Small intestine (tissue), 7 donors: ENCODE measurements at regions not wholly inside any gene's neighbourhood (a gene's known extent, or its start where the extent isn't known, plus 50 kb on each side); places are given as distances from the start of the nearest gene placed in this dataset.
A peak's percentile ranks its signal among the peaks of the same experiment; 100 is the strongest.

ENCODE experiments used
- DNase-seq, 2 donors: peaks; one replicate each; pipeline versions ENCODE4 v3.0.0 to v3.0.0-alpha.2; 2013
- FAIRE-seq: peaks from 2 replicates; lab custom pipeline; 2012; peaks lifted over from hg19 to GRCh38; lab: Jason Lieb, UNC
- H3K27ac ChIP-seq, 3 donors: one replicate each; pipeline ENCODE4 v1.5.1; 2013; ENCODE audit warnings: low read length in 2 of 3, mild to moderate bottlenecking in 2 of 3, control low read depth in 1 of 3, inconsistent platforms in 1 of 3, low read depth in 1 of 3, moderate library complexity in 1 of 3
- H3K27me3 ChIP-seq, 3 donors: one replicate each; pipeline ENCODE4 v1.6.1; 2013; ENCODE audit warnings: low read length in 3 of 3, inconsistent platforms in 1 of 3; ENCODE audit not compliant: control insufficient read depth in 3 of 3, insufficient read depth in 3 of 3
- H3K36me3 ChIP-seq, 3 donors: one replicate each; pipeline ENCODE4 v1.6.1; 2013; ENCODE audit warnings: low read length in 3 of 3, inconsistent platforms in 1 of 3, low read depth in 1 of 3, mild to moderate bottlenecking in 1 of 3, moderate library complexity in 1 of 3; ENCODE audit not compliant: control insufficient read depth in 3 of 3, insufficient read depth in 2 of 3
- H3K4me1 ChIP-seq, 3 donors: one replicate each; pipeline ENCODE4 v1.6.1; 2013; ENCODE audit warnings: low read length in 2 of 3, inconsistent platforms in 1 of 3, low read depth in 1 of 3, mild to moderate bottlenecking in 1 of 3, moderate library complexity in 1 of 3; ENCODE audit not compliant: control insufficient read depth in 3 of 3, insufficient read depth in 2 of 3
- H3K4me3 ChIP-seq, 3 donors: one replicate each; pipeline ENCODE4 v1.5.1; 2013; ENCODE audit warnings: low read length in 3 of 3, control low read depth in 1 of 3, inconsistent platforms in 1 of 3, low read depth in 1 of 3, mild to moderate bottlenecking in 1 of 3, moderate library complexity in 1 of 3
- H3K9me3 ChIP-seq, 2 donors: one replicate each; pipeline ENCODE4 v1.6.1; 2013; ENCODE audit warnings: low read depth in 1 of 2, low read length in 1 of 2; ENCODE audit not compliant: control insufficient read depth in 2 of 2, insufficient read depth in 1 of 2
- WGBS, 3 donors: extraction: QIAGEN DNeasy Blood & Tissue Kit; methylation state at CpG; one replicate each; pipeline ENCODE4 v1.1.7; 2013; 5-methylcytosine and 5-hydroxymethylcytosine counted together
- donor health status: healthy with polysubstance abuse.
- donor health status: control.
- donor health status: control.
- donor health status: Bipolar disorder and iron deficiency.
- donor health status: healthy.

- DNase-seq (no peak), FAIRE-seq (no peak)
- peaks cover 0 to 7% of the 10 kb centered on the region in 2 donors for H3K9me3 ChIP-seq
- H3K27me3 ChIP-seq, result no peaks in the 10 kb centered on the region
- 72 to 92% (median 77%) methylated on average over 2 of the region's 2 CpGs for WGBS, 3 donors
- H3K4me1 ChIP-seq, result no peaks in the 10 kb centered on the region
- H3K36me3 ChIP-seq, result no peaks in the 10 kb centered on the region
- no peak overlapping the region for H3K27ac ChIP-seq
- H3K4me3 ChIP-seq, result no peak overlapping the region
These were observed 791.2 kb upstream of the ZNF608 start for GRCh38 chr5:125537661-125538060.

- no peaks in the 10 kb centered on the region for H3K4me1 ChIP-seq
- no peaks in the 10 kb centered on the region for H3K27me3 ChIP-seq
- H3K9me3 ChIP-seq, result peaks cover 0 to 7% of the 10 kb centered on the region in 2 donors
- WGBS, 3 donors, result 61 to 81% (median 80%) methylated on average over 2 of the region's 2 CpGs
- no peaks in the 10 kb centered on the region for H3K36me3 ChIP-seq
- DNase-seq (no peak), FAIRE-seq (peak; percentile 64)
- H3K27ac ChIP-seq, result no peak overlapping the region
- no peak overlapping the region for H3K4me3 ChIP-seq
These were observed 792.0 kb upstream of the ZNF608 start for GRCh38 chr5:125538469-125538868.

- FAIRE-seq (no peak), DNase-seq (no peak)
- no peaks in the 10 kb centered on the region for H3K27me3 ChIP-seq
- peaks cover 0 to 7% of the 10 kb centered on the region in 2 donors for H3K9me3 ChIP-seq
- no peak overlapping the region for H3K27ac ChIP-seq
- H3K4me1 ChIP-seq, result no peaks in the 10 kb centered on the region
- no peaks in the 10 kb centered on the region for H3K36me3 ChIP-seq
- WGBS, 3 donors, result 86 to 96% (median 95%) methylated on average over 2 of the region's 2 CpGs
- H3K4me3 ChIP-seq, result no peak overlapping the region
These were observed 794.6 kb upstream of the ZNF608 start for GRCh38 chr5:125541085-125541484.

GRCh38 chr5:125549322-125549911 is 803.0 kb upstream of the ZNF608 start:
- no peak for DNase-seq

GRCh38 chr5:125550274-125550673 is 803.8 kb upstream of the ZNF608 start:
- no peaks in the 10 kb centered on the region for H3K36me3 ChIP-seq
- FAIRE-seq (no peak), DNase-seq (no peak)
- no peak overlapping the region for H3K4me3 ChIP-seq
- H3K4me1 ChIP-seq, result peaks cover 0 to 4% (median 0%) of the 10 kb centered on the region in 3 donors
- no peaks in the 10 kb centered on the region for H3K9me3 ChIP-seq
- no peaks in the 10 kb centered on the region for H3K27me3 ChIP-seq
- 9 to 36% (median 12%) methylated on average over 2 of the region's 2 CpGs for WGBS, 3 donors
- H3K27ac ChIP-seq, result no peak overlapping the region

More at GRCh38 chr5:125549322-125549911, 803.0 kb upstream of the ZNF608 start:
- Histone ChIP-seq H3K27ac (no peak overlapping the region), H3K27me3 (no peaks in the 10 kb centered on the region), H3K4me1 (peaks cover 0 to 4% (median 0%) of the 10 kb centered on the region in 3 donors), H3K36me3 (no peaks in the 10 kb centered on the region), H3K9me3 (no peaks in the 10 kb centered on the region), H3K4me3 (no peak overlapping the region)
- FAIRE-seq, result no peak
- 30 to 34% (median 32%) methylated on average over 2 of the region's 2 CpGs for WGBS, 3 donors

GRCh38 chr5:125551246-125551645 is 804.8 kb upstream of the ZNF608 start:
- DNase-seq, result no peak
- Histone ChIP-seq H3K36me3 (no peaks in the 10 kb centered on the region), H3K27me3 (no peaks in the 10 kb centered on the region), H3K4me3 (no peak overlapping the region), H3K4me1 (peaks cover 0 to 4% (median 0%) of the 10 kb centered on the region in 3 donors), H3K27ac (no peak overlapping the region), H3K9me3 (no peaks in the 10 kb centered on the region)
- no peak for FAIRE-seq

- no peaks in the 10 kb centered on the region for H3K36me3 ChIP-seq
- WGBS, 3 donors, result 72 to 85% (median 78%) methylated on average over 4 of the region's 4 CpGs
- FAIRE-seq, result no peak
- peaks cover 0 to 4% (median 0%) of the 10 kb centered on the region in 3 donors for H3K4me1 ChIP-seq
- H3K27me3 ChIP-seq, result no peaks in the 10 kb centered on the region
- H3K9me3 ChIP-seq, result no peaks in the 10 kb centered on the region
- H3K4me3 ChIP-seq, result no peak overlapping the region
- DNase-seq, result no peak
- H3K27ac ChIP-seq, result no peak overlapping the region
These were observed 805.4 kb upstream of the ZNF608 start for GRCh38 chr5:125551797-125552196.

- Histone ChIP-seq H3K27me3 (no peaks in the 10 kb centered on the region), H3K9me3 (no peaks in the 10 kb centered on the region), H3K27ac (no peak overlapping the region), H3K36me3 (no peaks in the 10 kb centered on the region), H3K4me3 (no peak overlapping the region), H3K4me1 (peaks cover 0 to 4% (median 0%) of the 10 kb centered on the region in 3 donors)
- FAIRE-seq, result no peak
- DNase-seq, result no peak
- 74 to 86% (median 77%) methylated on average over 1 of the region's 1 CpG for WGBS, 3 donors
These were observed 806.0 kb upstream of the ZNF608 start for GRCh38 chr5:125552486-125552885.

GRCh38 chr5:125554355-125554754 is 807.9 kb upstream of the ZNF608 start:
- H3K27me3 ChIP-seq, result no peaks in the 10 kb centered on the region
- H3K4me3 ChIP-seq, result no peak overlapping the region
- no peak for FAIRE-seq
- no peaks in the 10 kb centered on the region for H3K36me3 ChIP-seq
- DNase-seq, result no peak
- H3K4me1 ChIP-seq, result peaks cover 0 to 2% (median 0%) of the 10 kb centered on the region in 3 donors
- 76 to 89% (median 80%) methylated on average over 2 of the region's 2 CpGs for WGBS, 3 donors
- H3K27ac ChIP-seq, result no peak overlapping the region
- no peaks in the 10 kb centered on the region for H3K9me3 ChIP-seq
